Chondrocyte (in vitro differentiated cells): ENCODE measurements at regions not wholly inside any gene's neighbourhood (a gene's known extent, or its start where the extent isn't known, plus 50 kb on each side); places are given as distances from the start of the nearest gene placed in this dataset.

Source experiments
- DNase-seq: peaks from one replicate; pipeline ENCODE4 v3.0.0; 2021; ENCODE audit warnings: mixed read lengths, low spot score
- H3K27ac Mint-ChIP-seq: one replicate; pipeline ENCODE4 v1.8.0; 2021; ENCODE audit warnings: mild to moderate bottlenecking, moderate library complexity, mixed read lengths; ENCODE audit not compliant: unreplicated experiment
- H3K27me3 Mint-ChIP-seq: 2 replicates; pipeline ENCODE4 v1.8.0; 2021; ENCODE audit warnings: low read depth, mixed read lengths
- H3K36me3 Mint-ChIP-seq: 2 replicates; pipeline ENCODE4 v1.8.0; 2021; ENCODE audit warnings: low read depth, mixed read lengths
- H3K4me1 Mint-ChIP-seq: 2 replicates; pipeline ENCODE4 v1.8.0; 2021; ENCODE audit warnings: low read depth, mild to moderate bottlenecking, mixed read lengths
- H3K4me3 Mint-ChIP-seq: one replicate; pipeline ENCODE4 v1.8.0; 2021; ENCODE audit warnings: mild to moderate bottlenecking, moderate library complexity, mixed read lengths; ENCODE audit not compliant: unreplicated experiment
- H3K9me3 Mint-ChIP-seq: 2 replicates; pipeline ENCODE4 v1.8.0; 2021; ENCODE audit warnings: low read depth, mixed read lengths
- CTCF ChIP-seq: fragments of 200-600 bp; sonication (generic); IDR thresholded peaks from 2 replicates; pipeline ENCODE4 v1.5.0; 2021; ENCODE audit warnings: antibody characterized with exemption, mild to moderate bottlenecking, moderate library complexity

GRCh38 chr2:175464311-175464670, 282.8 kb upstream of the ATP5MC3 start:
- no peak overlapping the region for H3K4me3 Mint-ChIP-seq
- peaks cover 6% of the 10 kb centered on the region for H3K9me3 Mint-ChIP-seq
- no peaks in the 10 kb centered on the region for H3K4me1 Mint-ChIP-seq
- H3K36me3 Mint-ChIP-seq, result no peaks in the 10 kb centered on the region
- TF ChIP-seq CTCF, result no peak
- no peak overlapping the region for H3K27ac Mint-ChIP-seq
- no peak for DNase-seq
- H3K27me3 Mint-ChIP-seq, result peaks cover 7% of the 10 kb centered on the region

GRCh38 chr2:175463589-175464310, 282.2 kb upstream of the ATP5MC3 start:
- Mint-ChIP-seq H3K9me3 (peaks cover 6% of the 10 kb centered on the region), H3K27ac (no peak overlapping the region), H3K4me1 (no peaks in the 10 kb centered on the region), H3K27me3 (peaks cover 4% of the 10 kb centered on the region), H3K36me3 (no peaks in the 10 kb centered on the region), H3K4me3 (no peak overlapping the region)
- TF ChIP-seq CTCF, result no peak
- DNase-seq, result no peak

GRCh38 chr2:175463169-175463568, 281.7 kb upstream of the ATP5MC3 start:
- H3K27me3 Mint-ChIP-seq, result peaks cover 2% of the 10 kb centered on the region
- no peak overlapping the region for H3K4me3 Mint-ChIP-seq
- H3K4me1 Mint-ChIP-seq, result no peaks in the 10 kb centered on the region
- TF ChIP-seq CTCF, result no peak
- H3K27ac Mint-ChIP-seq, result no peak overlapping the region
- DNase-seq, result no peak
- peaks cover 6% of the 10 kb centered on the region for H3K9me3 Mint-ChIP-seq
- no peaks in the 10 kb centered on the region for H3K36me3 Mint-ChIP-seq

- H3K9me3 Mint-ChIP-seq, result peaks cover 6% of the 10 kb centered on the region
- TF ChIP-seq CTCF, result no peak
- H3K27me3 Mint-ChIP-seq, result peaks cover 3% of the 10 kb centered on the region
- no peak for DNase-seq
- H3K27ac Mint-ChIP-seq, result no peak overlapping the region
- H3K36me3 Mint-ChIP-seq, result no peaks in the 10 kb centered on the region
- H3K4me1 Mint-ChIP-seq, result no peaks in the 10 kb centered on the region
- H3K4me3 Mint-ChIP-seq, result no peak overlapping the region
Observed at GRCh38 chr2:175462246-175462645, 280.7 kb upstream of the ATP5MC3 start.

GRCh38 chr2:175461839-175462238, 280.3 kb upstream of the ATP5MC3 start:
- no peak for TF ChIP-seq CTCF
- H3K27me3 Mint-ChIP-seq, result peaks cover 3% of the 10 kb centered on the region
- no peak for DNase-seq
- H3K36me3 Mint-ChIP-seq, result no peaks in the 10 kb centered on the region
- H3K9me3 Mint-ChIP-seq, result peaks cover 6% of the 10 kb centered on the region
- H3K4me3 Mint-ChIP-seq, result no peak overlapping the region
- no peaks in the 10 kb centered on the region for H3K4me1 Mint-ChIP-seq
- no peak overlapping the region for H3K27ac Mint-ChIP-seq
